Mesenteric fat pad (tissue), 1 donor: ENCODE measurements at regions not wholly inside any gene's neighbourhood (a gene's known extent, or its start where the extent isn't known, plus 50 kb on each side); places are given as distances from the start of the nearest gene placed in this dataset.
"Not testable (repeated sequence)": the region's sequence is repeated elsewhere in the genome, so short reads cannot be mapped to it uniquely, and the experiment has no call there.

Experiments
- DNase-seq: peaks from one replicate; pipeline ENCODE4 v3.0.0-alpha.2; 2020; ENCODE audit warnings: low spot score
- donor health status: DM: yes; HTN: yes; CAD: no.

DNA sequence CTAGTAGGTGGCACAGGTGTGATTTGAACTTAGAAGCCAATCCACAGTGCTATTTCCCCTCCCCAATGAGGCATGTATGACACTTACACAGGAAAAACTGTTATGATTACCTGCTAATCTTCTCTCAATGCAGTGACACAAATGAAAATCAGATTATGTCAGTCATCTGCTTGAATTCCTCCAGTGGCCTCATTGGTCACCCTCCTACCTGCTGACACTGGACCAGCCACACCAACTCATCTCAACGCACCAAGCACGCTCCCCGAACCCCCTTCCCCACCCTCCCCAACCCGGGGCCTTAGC is 82.2 kb upstream of the SEC11C start:
- DNase-seq = no peak

GRCh38 chr18:59057969-59058368 is 81.7 kb upstream of the SEC11C start:
- no peak for DNase-seq

DNA sequence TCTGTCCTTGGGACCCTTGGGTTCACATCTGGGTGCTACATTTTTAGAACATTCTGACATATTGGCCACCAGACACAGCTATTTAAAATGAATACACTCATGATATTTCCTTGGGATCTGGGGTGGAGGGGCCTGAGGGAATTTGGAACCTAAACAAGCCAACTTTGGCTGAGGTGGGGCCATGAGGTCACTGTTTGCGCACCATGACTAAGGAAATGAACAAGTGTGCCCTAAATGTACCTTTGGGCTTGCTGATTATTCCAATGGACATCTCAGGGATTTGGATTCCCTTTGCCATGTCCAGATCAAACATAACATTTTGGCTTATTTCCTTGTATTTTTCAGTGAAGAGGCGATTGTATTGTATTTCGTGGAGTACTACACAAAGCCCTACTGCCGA is 80.5 kb upstream of the SEC11C start:
- no peak for DNase-seq

GRCh38 chr18:59060551-59060950 is 79.1 kb upstream of the SEC11C start:
- DNase-seq = no peak

DNA sequence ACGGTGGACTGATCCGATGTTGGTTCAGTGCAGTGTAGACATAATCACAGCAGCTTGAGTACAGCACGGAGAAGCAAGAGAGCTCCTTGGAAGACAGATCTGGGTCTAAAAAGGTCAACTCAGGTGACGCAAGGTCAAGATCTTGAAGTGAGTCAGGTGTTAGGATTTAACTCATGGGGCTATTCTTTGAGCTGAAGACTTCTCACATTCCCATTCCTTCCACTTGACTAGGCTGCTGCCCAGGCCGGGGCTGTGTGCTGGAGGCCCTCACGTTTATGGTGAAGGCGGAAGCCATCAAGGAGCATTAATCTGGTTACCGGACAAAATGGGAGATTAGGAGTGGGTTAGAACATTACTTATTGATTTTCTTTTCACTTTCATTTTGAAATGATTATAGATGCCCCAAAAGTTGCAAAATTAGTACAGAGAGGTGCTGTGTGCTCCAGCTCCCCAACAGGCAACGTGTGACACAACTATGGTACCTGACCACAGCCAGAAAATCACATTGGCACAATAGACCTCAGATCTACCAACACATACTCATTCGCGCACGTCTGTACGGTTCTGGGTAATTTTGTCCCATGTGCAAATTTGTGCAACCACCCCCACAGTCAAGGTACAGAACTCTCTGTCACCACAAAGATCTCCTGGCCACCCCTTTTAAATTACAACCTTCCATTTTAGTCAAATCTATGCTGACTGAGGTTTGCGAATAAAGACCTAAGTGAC is 77.6 kb upstream of the SEC11C start:
- no peak for DNase-seq

DNA sequence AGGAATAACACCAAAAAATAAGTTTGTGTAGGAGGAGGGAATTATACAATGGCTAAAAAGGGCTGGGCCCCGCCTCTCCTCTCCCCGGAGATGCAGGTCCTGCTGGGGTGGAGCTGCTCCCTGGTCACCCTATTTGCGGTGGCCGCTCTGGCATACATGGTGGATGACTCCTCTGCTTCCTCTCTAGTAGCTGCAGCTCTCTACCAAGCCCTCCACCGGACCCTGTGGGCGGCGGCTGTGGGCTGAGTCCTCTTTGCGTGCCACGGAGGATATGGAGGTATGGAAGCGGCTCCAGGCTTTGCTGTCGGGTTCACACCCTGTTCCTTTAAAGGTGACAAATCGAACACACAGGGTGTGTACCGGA is 77.1 kb upstream of the SEC11C start:
- no peak for DNase-seq

DNA sequence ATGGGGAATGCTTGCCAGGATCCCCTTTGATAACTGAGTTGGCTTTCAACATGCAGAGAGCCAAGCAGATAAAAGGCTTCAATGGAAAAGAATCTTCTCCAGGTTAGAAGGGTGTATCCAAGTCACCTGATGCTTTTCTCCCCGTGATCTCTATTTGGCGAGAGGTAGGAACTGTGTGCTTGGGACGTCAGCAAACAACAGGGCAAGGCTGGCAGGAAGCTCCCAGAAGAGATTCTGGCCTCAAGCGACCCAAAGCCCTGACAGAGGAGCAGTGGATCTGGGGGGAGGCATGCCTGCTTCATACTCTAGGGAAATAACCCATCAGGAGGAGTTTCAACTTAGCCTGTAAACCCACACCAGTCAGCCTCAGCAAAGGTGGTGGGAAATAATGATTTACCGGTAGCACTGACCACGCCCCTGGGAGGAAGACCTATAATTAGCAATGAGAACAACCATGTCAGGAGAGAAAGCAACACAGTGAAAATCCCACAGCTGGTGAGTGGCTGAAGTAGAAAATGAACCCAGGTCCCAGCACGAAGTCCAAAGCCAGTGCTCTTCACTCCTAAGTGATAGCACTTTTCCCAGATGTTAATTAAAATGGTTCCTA is 76.3 kb upstream of the SEC11C start:
- no peak for DNase-seq

- no peak for DNase-seq
Measured at GRCh38 chr18:59063912-59064311, 75.8 kb upstream of the SEC11C start.

DNA sequence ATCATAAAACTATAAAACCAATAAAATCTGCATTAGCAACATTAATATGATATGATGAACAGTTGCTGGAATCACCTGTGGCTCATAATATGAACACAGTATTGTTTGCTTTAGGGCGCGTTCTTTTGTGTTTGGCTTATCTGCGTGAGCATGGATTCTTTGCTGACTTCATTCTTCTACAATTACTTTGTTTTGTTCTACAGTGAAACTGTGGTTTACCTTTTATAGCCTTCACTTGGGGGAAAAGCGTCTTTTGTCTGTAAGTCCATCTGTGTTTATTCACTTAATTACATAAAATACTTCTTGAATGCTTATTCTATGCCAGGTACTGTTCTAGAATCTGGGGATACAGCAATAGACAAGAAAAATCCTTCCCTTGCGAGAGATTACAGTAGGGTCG is 74.0 kb upstream of the SEC11C start:
- no peak for DNase-seq

DNA sequence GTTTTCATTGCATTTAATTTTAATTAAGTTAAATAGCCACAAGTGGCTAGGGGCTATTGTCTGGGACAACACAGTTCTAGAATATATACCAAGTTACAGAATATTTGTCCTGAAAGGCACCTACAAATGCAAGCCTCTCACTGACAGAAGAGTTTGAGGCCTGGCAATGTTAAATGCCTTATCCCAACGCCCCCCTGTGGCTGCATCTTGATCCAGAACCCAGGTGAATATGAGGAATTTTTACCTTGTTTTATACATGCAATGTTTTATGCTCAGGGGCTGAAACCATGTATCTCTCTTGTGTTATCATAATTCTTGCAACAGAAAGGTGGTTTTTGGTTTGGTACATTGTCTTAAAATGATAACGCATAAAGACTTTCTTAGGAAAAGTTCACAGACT is 71.8 kb upstream of the SEC11C start:
- no peak for DNase-seq

DNA sequence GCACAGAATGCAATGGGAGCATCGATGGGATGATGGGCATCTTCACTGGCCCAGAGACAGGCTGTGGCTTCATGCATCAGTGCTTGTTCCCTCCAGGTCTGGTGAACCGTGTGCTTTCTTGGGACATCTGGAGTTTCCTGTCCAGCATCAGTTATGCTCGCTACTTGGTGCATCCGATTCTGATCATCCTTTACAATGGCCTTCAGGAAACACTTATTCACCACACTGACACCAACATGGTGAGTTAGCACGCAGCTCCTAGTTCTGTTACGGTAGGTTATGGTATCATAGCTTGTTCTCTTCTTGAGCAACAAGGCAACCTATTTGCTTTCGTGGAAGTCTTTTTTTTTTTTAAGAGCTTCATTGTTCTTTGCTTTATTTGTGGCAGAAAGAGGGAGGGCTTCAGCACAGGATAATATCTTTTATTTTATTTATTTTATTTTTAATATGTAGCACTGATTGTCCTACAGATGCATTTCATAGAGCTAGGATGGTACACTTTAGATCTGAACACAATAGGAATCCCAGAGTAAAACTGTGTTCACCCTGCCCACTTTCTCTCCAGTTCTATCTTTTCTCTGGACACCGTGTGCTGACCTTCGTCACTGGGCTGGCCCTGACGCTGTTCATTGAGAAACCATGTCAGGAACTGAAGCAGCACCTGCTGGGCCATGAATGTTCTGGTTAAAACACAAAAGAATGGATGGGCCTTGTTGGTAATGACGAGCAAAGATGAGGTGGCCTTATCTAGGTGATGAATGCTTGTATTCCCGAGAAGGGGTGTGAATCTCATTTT is 71.2 kb upstream of the SEC11C start:
- no peak for DNase-seq

DNA sequence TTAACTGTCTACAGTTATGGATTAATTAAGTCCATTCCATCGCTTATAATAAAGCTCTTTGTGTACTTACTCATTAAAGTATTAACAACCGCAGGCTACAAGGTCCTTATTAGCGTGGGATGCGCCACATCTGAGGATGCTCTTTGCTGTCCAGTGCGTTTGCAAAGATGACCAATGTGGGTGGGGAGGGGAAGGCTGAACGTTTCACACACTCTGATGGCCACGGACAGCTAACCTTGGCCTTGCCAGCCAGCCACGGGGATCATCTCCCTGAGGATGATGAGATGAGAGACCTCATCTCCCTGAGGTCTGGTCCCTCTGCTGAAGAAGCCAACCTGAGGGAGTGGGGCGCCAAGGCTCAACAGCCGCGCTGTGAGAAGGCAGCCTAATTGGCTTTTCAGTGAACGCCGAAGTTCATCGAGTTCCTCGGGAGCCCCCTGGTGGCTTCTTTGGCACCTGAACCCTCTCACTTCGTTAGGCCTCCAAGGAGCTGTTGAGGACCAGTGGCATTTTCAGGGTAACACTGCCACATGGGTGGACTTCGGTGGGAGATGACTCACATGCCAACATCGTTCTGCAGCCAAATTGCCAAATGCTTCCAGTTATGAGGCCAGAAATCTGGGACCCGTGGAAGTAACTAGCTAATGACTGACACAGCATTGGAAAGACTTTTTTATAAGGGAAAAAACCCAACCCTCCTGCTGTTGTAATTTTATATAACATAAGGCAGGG is 69.3 kb upstream of the SEC11C start:
- no peak for DNase-seq

DNA sequence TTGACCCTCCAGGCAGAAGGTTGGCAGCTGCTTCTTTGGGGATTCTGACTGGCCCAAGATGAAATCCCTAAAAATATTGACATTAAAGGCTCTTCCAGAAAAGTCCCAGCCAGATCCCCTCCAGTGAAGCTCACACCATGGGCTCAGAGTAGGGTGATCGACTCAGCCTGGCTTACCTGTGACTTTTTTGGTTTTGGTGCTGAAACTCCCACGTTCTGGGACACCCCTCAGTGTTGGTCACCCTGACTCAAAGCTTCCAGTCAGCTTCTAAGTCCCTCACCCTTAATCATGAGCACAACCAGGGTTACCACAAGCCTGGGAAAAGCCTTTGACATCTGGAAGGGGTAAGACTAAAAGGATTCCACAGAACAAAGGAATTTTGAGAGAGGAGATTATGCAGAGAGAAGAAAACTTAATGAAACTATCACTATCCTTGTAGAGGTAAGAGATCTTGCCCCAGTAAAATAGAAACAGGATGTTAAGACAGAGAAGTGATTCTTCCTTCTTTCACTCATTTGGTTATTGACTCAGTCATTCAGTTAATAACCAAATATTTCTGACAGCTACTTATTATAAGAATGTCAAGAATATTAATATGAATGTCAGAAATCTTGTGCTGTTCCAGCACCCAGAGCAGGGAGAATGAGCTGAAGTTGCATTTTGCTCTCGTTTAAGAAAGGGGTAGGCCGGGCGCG is 66.8 kb upstream of the SEC11C start:
- no peak for DNase-seq

- DNase-seq = no peak
Measured at GRCh38 chr18:59075923-59076322, 63.8 kb upstream of the SEC11C start.

GRCh38 chr18:59079264-59079663 is 60.4 kb upstream of the SEC11C start:
- DNase-seq = no peak

GRCh38 chr18:59079687-59080501 is 59.8 kb upstream of the SEC11C start:
- not testable (repeated sequence) for DNase-seq

DNA sequence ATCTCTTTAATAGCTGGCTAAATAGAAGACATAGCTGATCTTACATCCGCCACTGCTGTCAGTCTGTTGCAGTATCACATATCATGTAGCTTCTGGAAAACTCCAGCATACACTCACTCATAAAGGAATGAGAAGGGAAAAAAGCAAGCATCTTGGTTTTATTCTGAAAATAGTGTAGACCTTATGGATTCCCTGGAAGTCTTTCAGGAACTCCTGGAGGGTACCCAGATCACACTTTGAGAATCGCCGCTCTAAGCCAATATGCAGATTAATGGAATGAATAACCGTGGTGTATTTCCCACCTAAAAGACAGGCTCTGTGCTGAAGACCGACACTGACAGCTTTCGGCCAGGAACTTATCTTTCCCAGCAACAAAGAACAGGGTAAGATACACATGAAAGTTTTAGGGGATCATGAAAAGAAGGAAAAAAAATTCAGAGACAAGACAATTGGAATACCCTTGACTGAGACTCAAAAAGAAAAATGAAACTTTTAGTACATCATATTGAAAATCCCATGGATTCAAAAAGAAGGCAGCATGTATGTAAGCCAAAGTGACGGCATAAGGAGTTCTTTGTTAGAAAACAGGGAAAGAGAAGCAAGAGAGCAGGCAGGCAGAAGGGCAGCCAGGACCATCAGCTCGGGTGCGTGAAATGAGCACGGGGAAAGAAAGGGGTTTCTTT is 56.4 kb upstream of the SEC11C start:
- DNase-seq = no peak

- no peak for DNase-seq
Measured at GRCh38 chr18:59085126-59085794, 54.4 kb upstream of the SEC11C start.

GRCh38 chr18:59085797-59086196 is 53.9 kb upstream of the SEC11C start:
- no peak for DNase-seq
